Mesendoderm (in vitro differentiated cells): ENCODE measurements at regions not wholly inside any gene's neighbourhood (a gene's known extent, or its start where the extent isn't known, plus 50 kb on each side); places are given as distances from the start of the nearest gene placed in this dataset.

Experiments
- DNase-seq: peaks from one replicate; pipeline ENCODE4 v3.0.0; 2013
- H2AK5ac ChIP-seq: 2 replicates; pipeline ENCODE4 v1.6.1; 2013; ENCODE audit warnings: low read length, inconsistent platforms
- H2BK120ac ChIP-seq: 2 replicates; pipeline ENCODE4 v1.6.1; 2013; ENCODE audit warnings: low read depth, mild to moderate bottlenecking, low read length, moderate library complexity, mixed read lengths
- H2BK15ac ChIP-seq: replicated peaks from 2 replicates; pipeline ENCODE4 v1.6.1; 2013; ENCODE audit warnings: low read depth, mild to moderate bottlenecking, moderate library complexity
- H2BK5ac ChIP-seq: 2 replicates; pipeline ENCODE4 v1.6.1; 2013; ENCODE audit warnings: low read length, inconsistent platforms
- H3K18ac ChIP-seq: 2 replicates; pipeline ENCODE4 v1.6.1; 2013; ENCODE audit warnings: mild to moderate bottlenecking, low read length, mixed read lengths
- H3K23ac ChIP-seq: one replicate; pipeline ENCODE4 v1.6.1; 2013; ENCODE audit warnings: low read length
- H3K27ac ChIP-seq: 2 replicates; pipeline ENCODE4 v1.5.1; 2013; ENCODE audit warnings: low read depth, mild to moderate bottlenecking, inconsistent platforms, low read length, moderate library complexity
- H3K27me3 ChIP-seq: 2 replicates; pipeline ENCODE4 v1.6.1; 2013; ENCODE audit warnings: low read length, control low read depth, mild to moderate bottlenecking, inconsistent platforms; ENCODE audit not compliant: insufficient read depth, poor library complexity
- H3K36me3 ChIP-seq: 2 replicates; pipeline ENCODE4 v1.6.1; 2013; ENCODE audit warnings: low read length, inconsistent platforms; ENCODE audit not compliant: control insufficient read depth, insufficient read depth
- H3K4ac ChIP-seq: one replicate; pipeline ENCODE4 v1.6.1; 2013; ENCODE audit warnings: low read depth, mild to moderate bottlenecking, low read length, moderate library complexity
- H3K4me1 ChIP-seq: 2 replicates; pipeline ENCODE4 v1.6.1; 2013; ENCODE audit warnings: low read depth, low read length, inconsistent platforms; ENCODE audit not compliant: control insufficient read depth
- H3K4me2 ChIP-seq: 2 replicates; pipeline ENCODE4 v1.6.1; 2013; ENCODE audit warnings: low read length
- H3K4me3 ChIP-seq: 2 replicates; pipeline ENCODE4 v1.5.1; 2013; ENCODE audit warnings: mild to moderate bottlenecking, low read length
- H3K56ac ChIP-seq: one replicate; pipeline ENCODE4 v1.6.1; 2013; ENCODE audit warnings: low read length
- H3K79me1 ChIP-seq: 2 replicates; pipeline ENCODE4 v1.6.1; 2013; ENCODE audit warnings: low read length, inconsistent platforms
- H3K79me2 ChIP-seq: 2 replicates; pipeline ENCODE4 v1.6.1; 2013; ENCODE audit warnings: mild to moderate bottlenecking, low read length; ENCODE audit not compliant: control insufficient read depth, insufficient read depth
- H3K9ac ChIP-seq: 2 replicates; pipeline ENCODE4 v1.6.1; 2013; ENCODE audit warnings: low read length, inconsistent platforms
- H4K5ac ChIP-seq: one replicate; pipeline ENCODE4 v1.6.1; 2013; ENCODE audit warnings: low read length
- H4K8ac ChIP-seq: one replicate; pipeline ENCODE4 v1.6.1; 2013; ENCODE audit warnings: low read depth, mild to moderate bottlenecking, control low read depth, low read length, moderate library complexity
- WGBS: extraction: QIAGEN DNeasy Blood & Tissue Kit; methylation state at CpG from one replicate; pipeline ENCODE4 v1.1.7; 2013; ENCODE audit warnings: low lambda C conversion rate, missing lambda C conversion rate; ENCODE audit not compliant: insufficient coverage; ENCODE audit errors: extremely low coverage; 5-methylcytosine and 5-hydroxymethylcytosine counted together

DNA sequence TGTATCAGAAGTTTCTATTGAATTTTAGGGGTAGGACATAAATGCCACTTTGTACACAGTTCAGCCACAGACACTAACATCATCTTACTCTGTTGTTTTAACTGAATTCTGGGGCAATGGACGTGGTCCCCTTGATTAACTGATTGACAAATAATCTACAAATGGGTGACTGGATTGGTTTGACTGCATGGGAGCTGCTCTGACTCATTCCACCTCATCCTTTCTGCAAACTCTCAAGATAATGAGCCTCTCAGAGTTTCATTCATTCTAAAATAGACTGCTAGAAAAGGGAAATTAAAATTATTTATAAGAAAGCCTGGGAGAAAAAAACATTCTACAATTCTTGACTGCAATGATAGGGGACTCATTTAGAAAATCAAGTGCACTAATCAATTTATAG, 570.4 kb upstream of the SEL1L start:
- no peak overlapping the region for H3K18ac ChIP-seq
- H2AK5ac ChIP-seq = no peak overlapping the region
- H3K36me3 ChIP-seq = no peaks in the 10 kb centered on the region
- no peak overlapping the region for H3K4me3 ChIP-seq
- no peak overlapping the region for H3K4me2 ChIP-seq
- no peak for DNase-seq
- no peaks in the 10 kb centered on the region for H3K4me1 ChIP-seq
- no peak overlapping the region for H2BK15ac ChIP-seq
- no peaks in the 10 kb centered on the region for H3K79me1 ChIP-seq
- H3K27me3 ChIP-seq = no peaks in the 10 kb centered on the region
- H4K8ac ChIP-seq = no peak overlapping the region
- no peak overlapping the region for H3K9ac ChIP-seq
- no CpG with 5 or more reads among the region's 1 CpG for WGBS
- no peak overlapping the region for H3K23ac ChIP-seq
- H3K27ac ChIP-seq = no peak overlapping the region
- no peak overlapping the region for H3K4ac ChIP-seq
- no peak overlapping the region for H2BK120ac ChIP-seq
- no peak overlapping the region for H2BK5ac ChIP-seq
- no peaks in the 10 kb centered on the region for H3K79me2 ChIP-seq
- no peak overlapping the region for H4K5ac ChIP-seq
- H3K56ac ChIP-seq = no peak overlapping the region

DNA sequence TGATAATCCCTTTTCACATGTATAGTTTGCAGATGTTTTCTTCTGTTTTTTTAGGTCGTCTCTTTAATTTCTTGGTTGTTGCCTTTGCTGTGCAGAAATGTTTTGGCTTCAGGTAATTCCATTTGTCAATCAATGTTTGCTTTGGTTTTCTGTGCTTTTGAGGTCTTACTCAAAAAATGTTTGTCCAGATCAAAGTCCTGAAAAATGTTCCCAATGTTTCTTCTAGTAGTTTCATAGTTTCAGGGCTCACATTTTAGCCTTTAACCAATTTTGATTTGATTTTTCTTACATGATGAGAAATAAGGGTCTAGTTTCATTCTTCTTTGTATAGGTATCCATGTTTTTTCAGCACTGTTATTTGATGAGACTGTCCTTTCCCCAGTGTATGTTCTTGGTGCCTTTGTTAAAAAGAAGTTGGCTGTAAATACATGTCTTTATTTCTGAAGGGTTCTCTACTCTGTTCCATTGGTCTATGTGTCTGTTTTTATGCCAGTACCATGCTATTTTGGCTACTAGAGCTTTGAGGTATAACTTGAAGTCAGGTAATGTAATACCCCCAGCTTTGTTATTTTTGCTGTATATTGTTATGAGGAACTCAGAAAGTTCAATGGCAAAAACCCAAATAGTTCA, 578.7 kb upstream of the SEL1L start:
- Histone ChIP-seq H3K18ac (no peak overlapping the region), H2BK15ac (no peak overlapping the region), H3K9ac (no peak overlapping the region), H3K23ac (no peak overlapping the region), H2AK5ac (no peak overlapping the region), H3K4me3 (no peak overlapping the region), H3K79me2 (no peaks in the 10 kb centered on the region), H4K5ac (no peak overlapping the region), H3K4ac (no peak overlapping the region), H3K79me1 (no peaks in the 10 kb centered on the region), H3K27me3 (no peaks in the 10 kb centered on the region), H3K27ac (no peak overlapping the region), H2BK5ac (no peak overlapping the region), H3K36me3 (no peaks in the 10 kb centered on the region), H3K4me1 (no peaks in the 10 kb centered on the region), H4K8ac (no peak overlapping the region), H2BK120ac (no peak overlapping the region), H3K4me2 (no peak overlapping the region), H3K56ac (no peak overlapping the region)
- WGBS = no CpG with 5 or more reads among the region's 1 CpG
- no peak for DNase-seq

- Histone ChIP-seq H3K4me2 (no peak overlapping the region), H2BK15ac (no peak overlapping the region), H3K56ac (no peak overlapping the region), H3K79me2 (no peaks in the 10 kb centered on the region), H4K8ac (no peak overlapping the region), H2BK5ac (no peak overlapping the region), H3K23ac (no peak overlapping the region), H4K5ac (no peak overlapping the region), H3K36me3 (no peaks in the 10 kb centered on the region), H3K4me3 (no peak overlapping the region), H3K4me1 (no peaks in the 10 kb centered on the region), H2AK5ac (no peak overlapping the region), H3K27ac (no peak overlapping the region), H3K4ac (no peak overlapping the region), H3K9ac (no peak overlapping the region), H3K27me3 (no peaks in the 10 kb centered on the region), H3K79me1 (no peaks in the 10 kb centered on the region), H2BK120ac (no peak overlapping the region), H3K18ac (no peak overlapping the region)
- WGBS = no CpG with 5 or more reads among the region's 2 CpGs
- no peak for DNase-seq
These were observed 579.4 kb upstream of the SEL1L start for GRCh38 chr14:82113007-82113406.

GRCh38 chr14:82113710-82114109, 580.1 kb upstream of the SEL1L start:
- Histone ChIP-seq H2AK5ac (no peak overlapping the region), H2BK120ac (no peak overlapping the region), H3K27ac (no peak overlapping the region), H3K4me2 (no peak overlapping the region), H3K4me1 (no peaks in the 10 kb centered on the region), H3K79me2 (no peaks in the 10 kb centered on the region), H3K18ac (no peak overlapping the region), H3K79me1 (no peaks in the 10 kb centered on the region), H4K8ac (no peak overlapping the region), H3K56ac (no peak overlapping the region), H3K4ac (no peak overlapping the region), H3K4me3 (no peak overlapping the region), H3K9ac (no peak overlapping the region), H4K5ac (no peak overlapping the region), H3K23ac (no peak overlapping the region), H2BK15ac (no peak overlapping the region), H2BK5ac (no peak overlapping the region), H3K27me3 (no peaks in the 10 kb centered on the region), H3K36me3 (no peaks in the 10 kb centered on the region)
- WGBS = no CpG with 5 or more reads among the region's 1 CpG
- no peak for DNase-seq

DNA sequence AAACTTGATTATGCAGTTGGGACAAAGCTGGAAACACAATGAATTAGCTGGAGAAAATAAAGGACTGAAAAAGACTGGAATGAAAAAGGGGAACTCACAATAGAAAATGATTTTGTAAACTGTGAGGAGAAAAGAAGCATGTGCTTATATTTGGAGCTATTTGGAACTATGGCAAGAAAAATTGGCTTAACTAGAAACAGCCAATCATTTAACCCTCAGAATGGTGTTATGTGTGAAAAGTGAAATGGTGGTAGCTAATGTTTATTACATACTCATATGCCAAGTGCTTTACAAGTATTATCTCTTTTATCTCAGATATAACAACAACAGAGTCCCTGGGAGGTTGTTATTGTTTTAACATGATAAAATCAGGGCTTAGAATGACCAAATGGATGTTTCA, 583.1 kb upstream of the SEL1L start:
- no peaks in the 10 kb centered on the region for H3K79me2 ChIP-seq
- DNase-seq = no peak
- H3K27me3 ChIP-seq = no peaks in the 10 kb centered on the region
- H3K36me3 ChIP-seq = no peaks in the 10 kb centered on the region
- H2BK5ac ChIP-seq = no peak overlapping the region
- no peaks in the 10 kb centered on the region for H3K4me1 ChIP-seq
- no peak overlapping the region for H3K27ac ChIP-seq
- H3K23ac ChIP-seq = no peak overlapping the region
- H3K4me3 ChIP-seq = no peak overlapping the region
- H3K18ac ChIP-seq = no peak overlapping the region
- H3K79me1 ChIP-seq = no peaks in the 10 kb centered on the region
- no peak overlapping the region for H4K5ac ChIP-seq
- no peak overlapping the region for H2BK15ac ChIP-seq
- H2BK120ac ChIP-seq = no peak overlapping the region
- H4K8ac ChIP-seq = no peak overlapping the region
- H3K4ac ChIP-seq = no peak overlapping the region
- no peak overlapping the region for H2AK5ac ChIP-seq
- no peak overlapping the region for H3K9ac ChIP-seq
- H3K56ac ChIP-seq = no peak overlapping the region
- H3K4me2 ChIP-seq = no peak overlapping the region

DNA sequence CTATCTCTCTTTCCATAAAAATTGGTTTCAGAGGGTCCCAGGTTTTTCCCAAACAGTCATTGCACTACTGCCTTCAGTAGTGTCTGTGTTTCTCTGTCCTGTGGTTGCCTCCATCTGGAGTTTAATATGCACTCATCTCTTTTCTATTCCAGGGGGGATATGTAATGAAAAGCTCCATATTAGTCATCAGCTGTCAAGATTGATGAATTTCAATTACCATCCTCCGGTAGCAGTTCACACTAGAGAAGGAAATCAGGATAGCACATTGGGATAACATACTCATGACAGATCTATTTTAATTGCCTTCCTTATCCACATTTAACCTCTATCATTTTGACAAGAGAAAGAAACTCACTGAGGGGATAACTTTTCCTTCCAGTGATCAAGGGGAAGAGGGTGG, 589.0 kb upstream of the SEL1L start:
- Histone ChIP-seq H3K56ac (no peak overlapping the region), H3K27ac (no peak overlapping the region)

More for the DNA sequence above, 589.0 kb upstream of the SEL1L start:
- Histone ChIP-seq H3K27me3 (no peaks in the 10 kb centered on the region), H3K79me2 (no peaks in the 10 kb centered on the region), H3K18ac (no peak overlapping the region), H4K8ac (no peak overlapping the region), H3K79me1 (no peaks in the 10 kb centered on the region), H3K36me3 (no peaks in the 10 kb centered on the region), H3K4me3 (no peak overlapping the region), H3K9ac (no peak overlapping the region), H3K4ac (no peak overlapping the region), H2BK15ac (no peak overlapping the region), H2BK120ac (no peak overlapping the region), H3K23ac (no peak overlapping the region), H4K5ac (no peak overlapping the region), H2AK5ac (no peak overlapping the region), H3K4me1 (no peaks in the 10 kb centered on the region), H3K4me2 (no peak overlapping the region), H2BK5ac (no peak overlapping the region)
- no peak for DNase-seq
- no CpG with 5 or more reads among the region's 1 CpG for WGBS
